ENCODE measurements at regions not wholly inside any gene's neighbourhood (a gene's known extent, or its start where the extent isn't known, plus 50 kb on each side); places are given as distances from the start of the nearest gene placed in this dataset.

- DNase-seq (ENCODE audit: low read depth), result peak; percentile 77
Measured at GRCh38 chr7:27364344-27364758, 121.7 kb downstream of the EVX1 start.

DNA sequence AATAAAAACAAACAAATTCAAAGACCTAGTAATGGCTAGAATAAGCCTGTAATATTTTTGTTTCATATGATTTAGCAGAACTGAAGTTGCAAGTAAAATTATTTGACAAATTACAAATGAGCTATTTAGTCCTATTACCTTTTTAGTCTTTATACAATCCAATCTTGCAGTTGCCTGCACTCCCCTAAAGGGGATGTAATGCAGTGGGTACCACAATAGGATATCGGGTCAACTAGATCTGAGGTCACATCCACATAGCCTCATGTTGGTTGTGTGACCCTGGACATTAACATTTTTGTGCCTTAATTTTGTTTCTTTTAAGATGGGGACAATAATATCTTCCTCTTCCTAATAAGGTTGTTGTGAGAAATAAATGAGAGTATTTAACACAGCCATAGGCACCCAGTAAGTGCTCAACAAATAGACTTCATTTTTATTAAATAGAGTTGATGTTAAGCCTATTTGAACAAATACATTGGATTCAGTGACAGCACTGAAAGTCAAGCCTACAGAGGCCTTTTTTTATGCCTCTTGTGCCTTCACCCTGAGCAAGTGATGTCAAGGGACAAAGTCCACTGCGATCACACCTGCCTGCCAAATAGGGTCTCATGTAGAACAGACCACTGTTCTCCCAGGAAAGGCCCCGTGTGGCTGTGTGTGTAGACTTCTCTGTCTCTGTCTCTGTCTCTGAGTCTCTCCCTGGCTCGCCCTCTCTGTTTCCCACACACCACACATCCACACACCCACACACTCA, 124.8 kb downstream of the EVX1 start:
- no peak for DNase-seq (ENCODE audit: low read depth)

GRCh38 chr7:27367933-27368549, 125.4 kb downstream of the EVX1 start:
- no peak for DNase-seq (ENCODE audit: low read depth)

- no peak for DNase-seq (ENCODE audit: low read depth)
Measured at GRCh38 chr7:27374958-27375841, 132.6 kb downstream of the EVX1 start.

DNA sequence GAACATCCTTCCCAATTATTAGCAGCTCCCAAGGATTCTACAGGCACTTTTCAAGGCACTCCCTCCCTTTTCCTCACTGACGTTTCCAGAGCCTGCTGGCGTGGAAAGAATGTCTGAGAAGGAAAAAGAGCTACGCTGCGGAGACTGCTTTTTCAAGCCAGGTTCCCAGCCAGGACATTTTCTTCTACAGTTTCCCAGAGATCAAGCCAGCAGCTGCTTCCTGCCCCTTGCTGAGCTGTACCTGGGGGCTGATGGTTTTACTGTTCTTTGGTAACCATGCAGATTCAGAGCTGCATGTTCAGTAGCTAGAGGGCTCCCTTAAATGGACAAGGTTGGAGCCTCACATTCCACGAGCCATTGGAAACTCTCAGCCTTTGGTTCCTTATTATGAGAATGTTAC, 133.4 kb downstream of the EVX1 start:
- no peak for DNase-seq (ENCODE audit: low read depth)

DNA sequence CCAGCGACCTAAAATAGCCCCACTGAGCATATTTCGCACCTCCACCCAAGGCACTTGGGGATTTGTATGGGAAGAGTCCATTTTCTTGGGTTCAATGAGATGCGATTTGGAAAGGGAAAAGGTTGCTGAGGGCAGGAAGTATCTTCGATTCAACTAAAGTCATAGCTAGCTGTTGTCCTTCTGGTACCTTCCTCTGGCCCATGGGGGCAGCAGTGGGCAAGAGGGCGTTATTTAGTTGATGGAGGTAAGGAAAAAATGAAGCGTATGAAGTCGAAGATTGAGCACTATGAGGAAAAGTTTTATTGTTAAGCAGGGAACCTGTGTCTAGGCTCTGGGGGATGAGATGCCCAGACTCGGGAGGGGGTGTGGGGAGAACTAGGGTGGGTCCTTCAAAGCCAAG, 135.4 kb downstream of the EVX1 start:
- peak; percentile 22 for DNase-seq (ENCODE audit: low read depth)

DNA sequence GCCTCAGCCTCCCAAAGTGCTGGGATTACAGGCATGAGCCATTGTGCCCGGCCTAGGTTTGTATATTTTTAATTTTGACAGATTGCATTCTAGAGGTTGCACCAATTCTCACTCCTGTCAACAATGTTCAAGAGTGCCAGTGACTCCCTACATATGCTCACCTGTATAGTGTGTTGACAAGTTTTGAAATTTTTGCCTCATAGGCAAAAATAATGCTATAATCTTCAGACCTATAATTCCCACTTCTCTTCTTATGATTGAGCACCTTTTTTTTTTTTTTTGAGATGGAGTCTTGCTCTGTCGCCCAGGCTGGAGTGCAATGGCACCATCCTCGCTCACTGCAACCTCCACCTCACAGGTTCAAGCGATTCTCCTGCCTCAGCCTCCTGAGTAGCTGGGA, 139.7 kb downstream of the EVX1 start:
- DNase-seq (ENCODE audit: low read depth), result no peak

DNA sequence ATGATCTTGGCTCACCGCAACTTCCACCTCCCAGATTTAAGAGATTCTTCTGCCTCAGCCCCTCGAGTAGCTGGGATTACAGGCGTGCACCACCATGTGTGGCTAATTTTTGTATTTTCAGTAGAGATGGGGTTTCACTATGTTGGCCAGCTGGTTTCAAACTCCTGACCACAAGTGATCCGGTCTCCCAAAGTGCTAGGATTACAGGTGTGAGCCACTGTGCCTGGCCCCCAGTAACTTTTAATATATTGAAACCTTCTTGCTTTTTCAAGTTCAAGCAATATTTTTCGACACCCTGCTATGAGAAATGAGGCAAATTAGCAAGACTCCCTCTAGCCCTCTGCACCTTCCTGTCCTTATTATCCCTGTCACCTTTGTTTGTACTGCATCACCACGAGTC, 144.0 kb downstream of the EVX1 start:
- DNase-seq (ENCODE audit: low read depth), result no peak

DNA sequence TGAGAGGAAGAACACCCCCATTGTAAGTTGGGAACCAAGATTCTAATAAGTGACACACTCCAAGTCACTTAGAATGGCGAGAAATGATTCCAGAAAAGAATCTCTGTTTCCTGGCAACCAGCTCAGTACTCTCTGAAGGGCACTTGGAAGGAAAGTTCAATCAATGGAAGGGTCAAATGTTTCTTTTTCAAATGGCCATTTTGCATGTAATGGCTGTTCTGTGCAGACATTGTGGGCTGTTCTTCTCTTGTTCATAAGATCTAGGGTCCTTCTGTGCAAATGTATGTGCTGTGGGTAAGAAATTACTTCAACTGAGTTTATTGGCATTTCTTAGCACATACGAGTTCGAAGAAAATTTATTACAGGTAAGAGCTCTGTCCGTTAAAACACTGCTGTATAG, 145.3 kb downstream of the EVX1 start:
- no peak for DNase-seq (ENCODE audit: low read depth)

GRCh38 chr7:27388561-27388960, 146.0 kb downstream of the EVX1 start:
- no peak for DNase-seq (ENCODE audit: low read depth)

- no peak for DNase-seq (ENCODE audit: low read depth)
Measured at GRCh38 chr7:27389496-27389895, 146.9 kb downstream of the EVX1 start.

DNA sequence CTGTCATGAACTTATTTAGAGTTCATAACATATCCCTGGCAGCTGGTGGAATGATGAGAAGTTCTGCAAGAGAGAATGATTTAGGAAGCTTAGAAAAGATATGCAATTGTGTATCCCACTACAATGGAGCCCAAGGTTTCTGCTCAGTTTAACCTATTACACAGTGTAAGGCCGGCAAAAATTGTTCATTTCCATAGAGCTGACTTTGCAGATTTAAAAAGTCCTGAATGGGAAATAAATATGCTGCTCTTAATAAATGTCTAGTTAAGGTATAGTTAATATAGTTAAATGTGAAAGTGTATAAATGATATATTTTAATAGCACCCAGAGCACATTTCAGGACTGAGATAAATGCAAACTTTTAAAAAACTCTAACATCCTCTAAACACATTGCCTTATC, 149.9 kb downstream of the EVX1 start:
- no peak for DNase-seq (ENCODE audit: low read depth)

DNA sequence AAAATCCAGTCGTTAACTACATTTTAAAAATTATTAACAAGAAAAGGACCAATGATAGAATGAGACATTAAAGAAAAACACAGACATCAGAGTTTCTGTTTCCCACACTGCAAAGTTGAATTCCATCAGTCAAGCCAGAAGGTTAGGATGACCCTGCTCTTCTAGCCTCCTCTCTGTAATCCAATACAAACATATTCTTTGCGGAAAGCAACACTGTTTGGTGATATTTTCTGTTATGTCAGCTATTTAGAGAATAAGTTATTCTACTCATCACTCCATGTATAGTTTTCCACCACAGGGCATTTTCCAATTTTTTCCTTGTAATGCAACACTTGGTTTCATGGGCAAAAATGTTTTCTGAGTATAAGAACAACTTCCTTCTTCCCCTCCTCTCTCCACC, 152.3 kb downstream of the EVX1 start:
- DNase-seq (ENCODE audit: low read depth), result no peak

GRCh38 chr7:27395626-27396025, 153.0 kb downstream of the EVX1 start:
- DNase-seq (ENCODE audit: low read depth), result no peak

GRCh38 chr7:27397503-27397902, 154.9 kb downstream of the EVX1 start:
- DNase-seq (ENCODE audit: low read depth), result no peak

DNA sequence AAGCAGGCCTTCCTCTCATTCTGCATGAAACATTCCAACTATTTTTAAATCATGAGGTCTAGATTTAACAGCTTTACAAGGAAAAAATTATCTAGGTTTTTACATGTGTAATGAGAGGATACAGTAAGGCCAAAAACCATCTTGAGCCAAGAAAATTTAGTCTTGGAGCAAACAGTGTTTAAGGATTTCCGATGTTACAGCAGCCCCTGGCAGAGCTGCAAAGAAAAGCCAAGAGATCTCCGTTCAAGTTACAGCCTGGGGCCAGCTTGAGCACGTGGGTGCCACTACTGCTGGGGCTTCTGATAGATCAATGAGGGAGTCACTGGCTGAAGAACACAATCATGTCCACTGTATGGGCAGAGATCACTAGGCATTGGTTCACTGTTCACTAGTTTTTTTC, 156.2 kb downstream of the EVX1 start:
- no peak for DNase-seq (ENCODE audit: low read depth)

DNA sequence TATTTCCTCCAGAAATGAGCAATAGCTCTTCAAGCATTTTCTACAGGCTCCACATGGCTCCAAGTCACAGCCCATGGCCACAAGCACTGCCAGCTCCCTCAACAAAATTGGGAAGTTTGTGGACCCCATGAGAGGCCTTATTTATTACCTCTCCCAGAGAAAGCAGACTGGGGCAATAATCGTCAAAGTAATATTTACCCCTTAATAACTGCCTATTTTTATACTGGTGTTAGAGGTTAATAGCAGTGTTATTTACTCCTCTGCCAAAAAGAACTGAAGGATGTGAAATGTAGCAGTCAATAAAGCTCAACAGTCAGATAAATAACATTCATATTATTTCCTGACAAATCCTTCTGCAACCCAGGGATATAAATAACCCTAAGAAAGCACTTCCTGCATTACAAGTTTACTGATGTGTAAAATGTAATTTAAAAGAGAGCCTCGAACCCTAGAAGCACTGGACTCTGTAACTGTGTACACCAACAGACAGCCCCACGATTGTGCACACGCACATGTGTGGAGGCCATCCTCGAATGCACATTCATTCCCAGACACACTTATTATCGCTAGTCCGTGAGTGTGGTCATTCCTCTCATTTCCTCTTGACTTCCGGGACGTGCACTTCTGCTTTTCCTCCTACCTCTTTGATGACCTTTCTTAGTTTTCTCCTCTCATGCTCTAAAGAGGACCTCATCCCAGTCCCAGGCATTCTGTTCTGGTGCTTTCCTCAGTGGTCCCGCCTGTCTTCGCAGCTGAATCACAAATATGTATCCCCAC, 157.4 kb downstream of the EVX1 start:
- DNase-seq (ENCODE audit: low read depth), result no peak

GRCh38 chr7:27405780-27406179, 163.2 kb downstream of the EVX1 start:
- no peak for DNase-seq (ENCODE audit: low read depth)

GRCh38 chr7:27409311-27409710, 166.7 kb downstream of the EVX1 start:
- no peak for DNase-seq (ENCODE audit: low read depth)

DNA sequence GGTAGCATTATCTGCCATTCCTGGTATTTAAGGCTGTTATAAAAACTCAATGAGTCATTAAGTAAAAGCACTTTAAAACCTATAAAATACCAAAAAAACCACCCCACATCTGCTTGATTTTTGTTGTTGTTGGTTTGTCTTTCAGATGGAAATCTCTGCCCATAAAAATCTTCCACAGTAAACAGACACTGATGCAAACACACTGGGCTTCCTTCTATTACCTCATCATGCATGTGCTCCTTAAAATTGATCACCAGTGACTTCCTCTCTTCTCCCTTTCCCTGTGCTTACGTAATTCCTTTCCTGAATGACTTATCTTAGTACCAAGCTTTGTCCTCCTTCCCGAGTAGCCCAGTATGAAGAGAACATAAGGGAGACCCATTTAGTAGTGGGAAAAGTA, 167.2 kb downstream of the EVX1 start:
- DNase-seq (ENCODE audit: low read depth), result no peak

DNA sequence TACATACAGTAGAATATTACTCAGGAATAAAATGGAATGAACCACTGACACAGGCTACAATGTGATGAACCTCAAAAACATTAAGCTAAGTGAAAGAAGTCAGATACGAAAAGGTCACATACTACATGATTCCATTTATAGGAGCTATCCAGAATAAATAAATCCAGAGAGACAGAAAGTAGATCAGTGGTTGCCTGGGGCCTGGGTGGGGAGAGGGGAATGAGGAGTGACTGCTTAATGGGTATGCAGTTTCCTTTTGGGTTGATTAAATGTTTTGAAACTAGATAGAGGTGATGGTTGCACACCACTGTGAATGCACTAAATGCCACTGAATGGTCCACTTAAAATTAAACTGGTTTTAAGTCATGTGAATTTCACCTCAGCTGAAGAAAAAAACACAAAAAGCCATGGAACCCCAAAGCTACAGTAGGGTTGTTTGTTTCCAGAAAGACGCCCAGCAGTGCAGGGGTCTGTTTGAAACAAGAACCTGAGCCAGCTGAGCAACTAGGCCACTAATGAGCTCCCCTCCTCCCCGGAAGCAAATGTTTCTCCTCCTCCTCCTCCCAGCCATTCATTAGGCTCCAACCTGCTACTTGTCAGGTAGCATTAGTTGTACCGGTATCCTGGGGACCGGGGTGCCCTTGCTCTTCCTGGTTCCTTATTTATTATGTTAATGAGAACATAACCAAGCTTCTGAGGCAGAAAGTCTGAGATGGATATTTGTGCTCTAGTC, 168.4 kb downstream of the EVX1 start:
- no peak for DNase-seq (ENCODE audit: low read depth)

All from Daoy (cell line).